Posterior vena cava (tissue), 2 donors: ENCODE measurements at regions not wholly inside any gene's neighbourhood (a gene's known extent, or its start where the extent isn't known, plus 50 kb on each side); places are given as distances from the start of the nearest gene placed in this dataset.

Experiments
- DNase-seq: peaks from one replicate; pipeline ENCODE4 v3.0.0-alpha.2; 2020; ENCODE audit warnings: low spot score
- intact Hi-C, 2 donors: fragments of 100-400 bp; cut with DNase I; formaldehyde crosslinking; loops; one replicate each; pipeline versions ENCODE4 v1.14.1 to v1.14.2; 2022 to 2023
- donor health status: DM: yes; HTN: yes; CAD: no.
- donor health status: DM: yes; HTN: yes; CAD: no.

GRCh38 chr12:60173224-60174170, 577.7 kb downstream of the SLC16A7 start:
- intact Hi-C loops = no loop called here
- no peak for DNase-seq

- DNase-seq = no peak
- intact Hi-C loops = no loop called here
Measured at GRCh38 chr12:60174476-60174875, 578.6 kb downstream of the SLC16A7 start.

GRCh38 chr12:60174941-60175340, 579.1 kb downstream of the SLC16A7 start:
- no peak for DNase-seq
- intact Hi-C loops = no loop called here

GRCh38 chr12:60176891-60177290, 581.1 kb downstream of the SLC16A7 start:
- DNase-seq = no peak
- intact Hi-C loops = no loop called here

GRCh38 chr12:60180298-60180697, 584.5 kb downstream of the SLC16A7 start:
- intact Hi-C loops = no loop called here
- no peak for DNase-seq

DNA sequence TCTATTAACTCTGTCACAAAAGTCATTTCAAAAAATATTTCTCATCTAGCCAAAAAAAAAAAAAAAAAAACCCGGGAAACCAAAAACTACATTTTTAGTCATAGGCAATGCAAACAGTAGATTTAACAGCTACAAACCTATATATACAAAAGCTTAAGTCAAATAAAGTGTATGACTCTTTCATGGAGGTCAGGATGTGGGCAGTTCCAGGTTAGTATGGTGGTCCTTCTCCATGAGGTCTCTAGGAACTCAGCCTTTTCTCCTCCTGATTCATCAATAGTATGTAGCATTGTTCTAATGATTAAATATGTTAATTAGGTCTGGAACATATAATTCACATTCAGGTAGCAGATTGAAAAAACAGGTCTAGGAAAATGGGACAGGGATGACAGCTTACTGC, 586.5 kb downstream of the SLC16A7 start:
- intact Hi-C loops = no loop called here
- no peak for DNase-seq

GRCh38 chr12:60184096-60184495, 588.3 kb downstream of the SLC16A7 start:
- DNase-seq = no peak
- intact Hi-C loops = no loop called here

GRCh38 chr12:60185060-60185459, 589.2 kb downstream of the SLC16A7 start:
- intact Hi-C loops = no loop called here

DNA sequence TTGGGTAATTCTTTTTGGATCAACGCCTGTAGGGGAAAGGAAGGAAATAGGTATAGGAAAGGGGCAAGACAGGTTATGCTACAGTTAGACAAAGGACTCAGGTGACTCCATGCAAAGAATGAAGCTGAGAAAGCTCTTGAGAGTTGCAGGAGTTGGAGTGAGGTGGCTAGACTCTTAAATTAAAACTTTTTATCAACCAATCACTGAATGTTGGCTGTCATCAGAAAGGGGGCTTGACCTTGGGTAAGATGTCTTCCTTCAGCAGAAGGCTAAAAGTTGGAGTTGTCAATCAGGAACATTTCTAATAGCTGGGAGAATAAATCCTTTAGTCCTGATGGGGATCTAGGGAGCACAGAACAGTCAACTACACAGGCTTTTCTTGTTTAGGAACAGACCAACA, 595.4 kb downstream of the SLC16A7 start:
- intact Hi-C loops = no loop called here
- DNase-seq = no peak

More at GRCh38 chr12:60185060-60185459, 589.2 kb downstream of the SLC16A7 start:
- DNase-seq = no peak

DNA sequence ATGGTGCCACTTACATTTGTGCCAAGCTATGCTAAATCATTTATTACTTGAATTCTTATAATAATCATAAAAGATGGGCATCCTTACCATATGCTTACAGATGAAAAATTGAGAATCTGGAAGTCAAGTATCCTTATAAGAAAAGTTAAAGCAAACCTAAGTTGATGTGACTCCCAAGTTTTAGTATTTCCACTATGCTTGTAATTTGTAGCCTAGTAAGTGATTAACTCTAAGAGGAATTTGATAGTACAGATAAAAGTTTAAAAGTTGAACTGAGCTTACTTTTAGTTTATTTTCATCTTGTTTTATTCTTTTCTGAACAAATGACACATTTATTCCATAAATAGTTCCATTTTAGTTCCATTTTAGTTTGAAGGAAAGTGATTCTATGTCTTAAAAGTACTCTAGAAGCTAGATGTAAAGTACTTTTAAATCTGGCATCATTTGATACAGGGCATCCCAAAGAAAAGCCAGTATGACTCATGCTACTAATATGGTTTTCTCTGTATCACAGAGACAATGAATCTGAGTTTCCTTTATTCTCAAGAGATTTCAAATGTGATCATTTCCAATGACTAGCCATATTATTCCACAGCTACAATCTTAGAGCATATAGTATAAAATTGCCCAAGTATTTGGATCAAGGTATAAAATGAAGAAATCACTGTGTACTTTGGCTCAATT, 596.0 kb downstream of the SLC16A7 start:
- intact Hi-C loops = no loop called here
- no peak for DNase-seq

DNA sequence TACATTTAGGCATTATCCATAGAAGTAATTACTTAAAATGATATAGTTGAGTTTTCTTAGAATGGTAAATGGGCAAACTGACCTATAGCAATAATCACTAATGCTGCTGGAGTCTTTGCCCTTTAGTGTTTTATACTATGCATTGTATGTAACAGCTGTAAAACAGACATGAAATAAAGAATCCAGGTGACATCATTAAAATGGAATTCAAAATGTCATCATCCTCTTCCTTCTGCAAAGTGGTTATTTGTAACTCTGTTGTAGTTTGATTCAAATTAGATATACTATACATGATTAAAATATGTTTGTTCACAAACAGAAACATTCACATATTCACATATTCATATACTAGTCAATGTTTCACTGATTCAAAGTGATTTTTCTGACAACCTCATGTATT, 598.8 kb downstream of the SLC16A7 start:
- intact Hi-C loops = no loop called here
- no peak for DNase-seq

GRCh38 chr12:60195483-60195882, 599.7 kb downstream of the SLC16A7 start:
- intact Hi-C loops = no loop called here

DNA sequence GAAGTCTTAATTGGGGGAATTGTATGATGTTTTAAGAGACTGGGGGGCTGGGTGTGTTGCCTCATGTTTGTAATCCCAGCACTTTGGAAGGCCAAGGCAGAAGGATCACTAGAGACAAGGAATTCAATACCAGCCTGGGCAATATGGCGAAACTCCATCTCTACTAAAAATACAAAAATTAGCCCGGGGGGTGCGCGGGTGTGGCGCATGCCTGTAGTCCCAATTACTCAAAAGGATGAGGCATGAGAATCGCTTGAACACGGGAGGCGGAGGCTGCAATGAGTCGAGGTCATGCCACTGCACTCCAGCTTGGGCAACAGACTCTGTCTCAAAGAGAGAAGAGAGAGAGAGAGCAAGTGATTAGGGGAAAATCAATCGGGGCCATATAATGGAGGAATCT, 600.5 kb downstream of the SLC16A7 start:
- intact Hi-C loops = no loop called here
- no peak for DNase-seq

More at GRCh38 chr12:60195483-60195882, 599.7 kb downstream of the SLC16A7 start:
- DNase-seq = no peak

- intact Hi-C loops = no loop called here
- DNase-seq = no peak
Measured at GRCh38 chr12:60197589-60197988, 601.8 kb downstream of the SLC16A7 start.

- intact Hi-C loops = no loop called here
- DNase-seq = no peak
Measured at GRCh38 chr12:60201891-60202290, 606.1 kb downstream of the SLC16A7 start.

DNA sequence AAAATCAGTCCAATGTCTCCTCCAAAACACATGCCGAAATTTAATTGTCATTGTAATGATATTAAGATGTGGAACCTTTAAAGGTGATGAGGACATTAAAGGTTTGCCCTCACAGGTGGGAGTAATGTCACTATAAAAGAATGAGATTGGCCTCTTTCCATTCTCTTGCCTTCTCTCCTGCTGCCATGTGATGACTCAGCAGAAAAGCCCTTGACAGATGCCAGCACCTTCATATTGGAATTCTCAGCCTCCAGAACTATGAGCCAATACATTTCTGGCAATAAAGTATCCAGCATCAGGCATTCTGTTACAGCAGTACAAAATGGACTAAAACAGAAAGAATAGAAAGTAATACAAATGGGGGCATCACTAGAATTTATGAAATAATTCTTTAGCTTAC, 609.7 kb downstream of the SLC16A7 start:
- intact Hi-C loops = no loop called here

DNA sequence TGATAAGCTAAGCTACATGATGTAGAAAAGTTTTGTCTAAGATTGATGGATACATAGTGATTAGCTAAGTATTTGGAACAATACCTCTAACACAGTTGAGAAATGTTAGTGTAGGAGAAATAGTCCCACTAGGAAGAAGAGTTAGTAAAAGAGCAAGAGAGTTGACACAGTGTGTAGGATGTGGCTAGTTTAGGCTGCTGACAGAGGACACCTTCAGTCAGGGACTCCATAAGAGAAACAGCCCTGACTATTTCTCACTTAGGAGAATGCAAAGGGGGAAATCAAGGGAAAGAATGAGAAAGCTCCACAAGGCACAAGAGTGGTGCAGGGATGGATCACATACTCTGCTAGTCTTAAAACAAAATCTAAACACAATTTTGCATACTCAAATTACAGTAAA, 613.7 kb downstream of the SLC16A7 start:
- intact Hi-C loops = no loop called here

More for the DNA sequence above, 609.7 kb downstream of the SLC16A7 start:
- no peak for DNase-seq

GRCh38 chr12:60209933-60210332, 614.1 kb downstream of the SLC16A7 start:
- intact Hi-C loops = no loop called here
- no peak for DNase-seq

More for the DNA sequence above, 613.7 kb downstream of the SLC16A7 start:
- no peak for DNase-seq

DNA sequence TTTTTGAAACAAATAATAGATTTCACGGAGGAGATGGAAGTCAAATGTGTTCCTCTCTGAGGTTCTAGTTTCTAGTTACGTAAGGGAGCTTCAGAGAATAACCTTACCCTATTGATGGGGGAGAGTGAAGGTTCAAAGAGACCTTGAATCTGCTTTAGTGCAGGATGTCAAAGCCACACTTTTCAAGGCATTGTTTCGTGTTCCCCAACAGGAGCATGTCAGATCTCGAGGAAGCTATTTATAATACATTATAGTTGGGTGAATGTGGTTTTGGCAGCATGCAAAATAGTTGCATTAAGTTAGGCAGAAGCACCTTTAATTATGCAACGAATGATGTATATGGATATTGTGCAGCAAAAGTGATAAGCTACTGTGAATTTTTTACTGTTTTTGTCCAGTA, 614.9 kb downstream of the SLC16A7 start:
- intact Hi-C loops = no loop called here
- DNase-seq = no peak

GRCh38 chr12:60211244-60211643, 615.4 kb downstream of the SLC16A7 start:
- DNase-seq = no peak
- intact Hi-C loops = no loop called here
